ENCODE measurements at regions not wholly inside any gene's neighbourhood (a gene's known extent, or its start where the extent isn't known, plus 50 kb on each side); places are given as distances from the start of the nearest gene placed in this dataset.

- peaks cover 12% of the 10 kb centered on the region for H3K4me1 ChIP-seq (ENCODE audit: control insufficient read depth, insufficient read depth, low read length, poor library complexity, severe bottlenecking)
- no peak overlapping the region for H3K27ac ChIP-seq (ENCODE audit: low read depth, low read length, severe bottlenecking)
- WGBS, 2 experiments (ENCODE audit: insufficient coverage in 2 of 2), result 82% methylated on average over 2 of the region's 3 CpGs; no CpG with 5 or more reads in 1 of the 2 experiments
- no peaks in the 10 kb centered on the region for H3K9me3 ChIP-seq (ENCODE audit: control insufficient read depth, low read length)
- H3K4me3 ChIP-seq (ENCODE audit: extremely low read depth, insufficient read depth, low read length, poor library complexity, severe bottlenecking), result no peak overlapping the region
- H3K36me3 ChIP-seq (ENCODE audit: control insufficient read depth, insufficient read depth, low read length), result no peaks in the 10 kb centered on the region
Measured at GRCh38 chr10:29856295-29856694, 203.1 kb downstream of the JCAD start.

- H3K4me3 ChIP-seq (ENCODE audit: extremely low read depth, insufficient read depth, low read length, poor library complexity, severe bottlenecking), result no peak overlapping the region
- peaks cover 4% of the 10 kb centered on the region for H3K9me3 ChIP-seq (ENCODE audit: control insufficient read depth, low read length)
- no peak overlapping the region for H3K27ac ChIP-seq (ENCODE audit: low read depth, low read length, severe bottlenecking)
- H3K36me3 ChIP-seq (ENCODE audit: control insufficient read depth, insufficient read depth, low read length), result no peaks in the 10 kb centered on the region
- peaks cover 20% of the 10 kb centered on the region for H3K4me1 ChIP-seq (ENCODE audit: control insufficient read depth, insufficient read depth, low read length, poor library complexity, severe bottlenecking)
- WGBS, 2 experiments (ENCODE audit: insufficient coverage in 2 of 2), result 88 to 90% methylated on average over 2 of the region's 4 CpGs
Measured at GRCh38 chr10:29853913-29854312, 205.5 kb downstream of the JCAD start.

- 94 to 98% methylated on average over 5 of the region's 5 CpGs for WGBS, 2 experiments (ENCODE audit: insufficient coverage in 2 of 2)
- Histone ChIP-seq H3K36me3 (ENCODE audit: control insufficient read depth, insufficient read depth, low read length) (no peaks in the 10 kb centered on the region), H3K9me3 (ENCODE audit: control insufficient read depth, low read length) (peaks cover 4% of the 10 kb centered on the region), H3K4me1 (ENCODE audit: control insufficient read depth, insufficient read depth, low read length, poor library complexity, severe bottlenecking) (peaks cover 12% of the 10 kb centered on the region), H3K27ac (ENCODE audit: low read depth, low read length, severe bottlenecking) (no peak overlapping the region), H3K4me3 (ENCODE audit: extremely low read depth, insufficient read depth, low read length, poor library complexity, severe bottlenecking) (no peak overlapping the region)
Measured at GRCh38 chr10:29851241-29851640, 208.1 kb downstream of the JCAD start.

- no peak overlapping the region for H3K27ac ChIP-seq (ENCODE audit: low read depth, low read length, severe bottlenecking)
- peaks cover 4% of the 10 kb centered on the region for H3K9me3 ChIP-seq (ENCODE audit: control insufficient read depth, low read length)
- H3K4me3 ChIP-seq (ENCODE audit: extremely low read depth, insufficient read depth, low read length, poor library complexity, severe bottlenecking), result no peak overlapping the region
- WGBS, 2 experiments (ENCODE audit: insufficient coverage in 2 of 2), result 80 to 100% methylated on average over 1 of the region's 3 CpGs
- no peaks in the 10 kb centered on the region for H3K36me3 ChIP-seq (ENCODE audit: control insufficient read depth, insufficient read depth, low read length)
- peaks cover 12% of the 10 kb centered on the region for H3K4me1 ChIP-seq (ENCODE audit: control insufficient read depth, insufficient read depth, low read length, poor library complexity, severe bottlenecking)
Measured at GRCh38 chr10:29850371-29850770, 209.0 kb downstream of the JCAD start.

GRCh38 chr10:29849886-29850285 lies 209.5 kb downstream of the JCAD start:
- no peak overlapping the region for H3K4me3 ChIP-seq (ENCODE audit: extremely low read depth, insufficient read depth, low read length, poor library complexity, severe bottlenecking)
- WGBS, 2 experiments (ENCODE audit: insufficient coverage in 2 of 2), result 100% methylated on average over 1 of the region's 3 CpGs; no CpG with 5 or more reads in 1 of the 2 experiments
- H3K4me1 ChIP-seq (ENCODE audit: control insufficient read depth, insufficient read depth, low read length, poor library complexity, severe bottlenecking), result peaks cover 12% of the 10 kb centered on the region
- H3K27ac ChIP-seq (ENCODE audit: low read depth, low read length, severe bottlenecking), result peak overlapping the region; percentile 31
- H3K9me3 ChIP-seq (ENCODE audit: control insufficient read depth, low read length), result peaks cover 4% of the 10 kb centered on the region
- no peaks in the 10 kb centered on the region for H3K36me3 ChIP-seq (ENCODE audit: control insufficient read depth, insufficient read depth, low read length)

- Histone ChIP-seq H3K4me3 (ENCODE audit: extremely low read depth, insufficient read depth, low read length, poor library complexity, severe bottlenecking) (no peak overlapping the region), H3K4me1 (ENCODE audit: control insufficient read depth, insufficient read depth, low read length, poor library complexity, severe bottlenecking) (peaks cover 12% of the 10 kb centered on the region), H3K36me3 (ENCODE audit: control insufficient read depth, insufficient read depth, low read length) (no peaks in the 10 kb centered on the region), H3K9me3 (ENCODE audit: control insufficient read depth, low read length) (peaks cover 4% of the 10 kb centered on the region), H3K27ac (ENCODE audit: low read depth, low read length, severe bottlenecking) (peak overlapping the region; percentile 31)
- 81 to 87% methylated on average over 5 of the region's 9 CpGs for WGBS, 2 experiments (ENCODE audit: insufficient coverage in 2 of 2)
Measured at GRCh38 chr10:29849126-29849833, 210.1 kb downstream of the JCAD start.

GRCh38 chr10:29846881-29847280 lies 212.1 kb upstream of the SVIL start:
- Histone ChIP-seq H3K4me1 (ENCODE audit: control insufficient read depth, insufficient read depth, low read length, poor library complexity, severe bottlenecking) (peaks cover 12% of the 10 kb centered on the region), H3K36me3 (ENCODE audit: control insufficient read depth, insufficient read depth, low read length) (no peaks in the 10 kb centered on the region), H3K27ac (ENCODE audit: low read depth, low read length, severe bottlenecking) (no peak overlapping the region), H3K4me3 (ENCODE audit: extremely low read depth, insufficient read depth, low read length, poor library complexity, severe bottlenecking) (no peak overlapping the region), H3K9me3 (ENCODE audit: control insufficient read depth, low read length) (peaks cover 4% of the 10 kb centered on the region)
- WGBS, 2 experiments (ENCODE audit: insufficient coverage in 2 of 2), result no CpG with 5 or more reads among the region's 3 CpGs

GRCh38 chr10:29845166-29845565 lies 210.4 kb upstream of the SVIL start:
- H3K27ac ChIP-seq (ENCODE audit: low read depth, low read length, severe bottlenecking), result no peak overlapping the region
- H3K9me3 ChIP-seq (ENCODE audit: control insufficient read depth, low read length), result no peaks in the 10 kb centered on the region
- no CpG with 5 or more reads among the region's 1 CpG for WGBS, 2 experiments (ENCODE audit: insufficient coverage in 2 of 2)

GRCh38 chr10:29843143-29843542 lies 208.4 kb upstream of the SVIL start:
- Histone ChIP-seq H3K36me3 (ENCODE audit: control insufficient read depth, insufficient read depth, low read length) (no peaks in the 10 kb centered on the region), H3K27ac (ENCODE audit: low read depth, low read length, severe bottlenecking) (no peak overlapping the region), H3K4me3 (ENCODE audit: extremely low read depth, insufficient read depth, low read length, poor library complexity, severe bottlenecking) (no peak overlapping the region), H3K9me3 (ENCODE audit: control insufficient read depth, low read length) (no peaks in the 10 kb centered on the region), H3K4me1 (ENCODE audit: control insufficient read depth, insufficient read depth, low read length, poor library complexity, severe bottlenecking) (no peaks in the 10 kb centered on the region)
- 95 to 96% methylated on average over 3 to 4 of the region's 5 CpGs for WGBS, 2 experiments (ENCODE audit: insufficient coverage in 2 of 2)

More at GRCh38 chr10:29845166-29845565, 210.4 kb upstream of the SVIL start:
- H3K36me3 ChIP-seq (ENCODE audit: control insufficient read depth, insufficient read depth, low read length), result no peaks in the 10 kb centered on the region
- H3K4me1 ChIP-seq (ENCODE audit: control insufficient read depth, insufficient read depth, low read length, poor library complexity, severe bottlenecking), result peaks cover 5% of the 10 kb centered on the region
- H3K4me3 ChIP-seq (ENCODE audit: extremely low read depth, insufficient read depth, low read length, poor library complexity, severe bottlenecking), result no peak overlapping the region

GRCh38 chr10:29841724-29842649 lies 207.2 kb upstream of the SVIL start:
- no peak overlapping the region for H3K27ac ChIP-seq (ENCODE audit: low read depth, low read length, severe bottlenecking)
- WGBS, 2 experiments (ENCODE audit: insufficient coverage in 2 of 2), result 89% methylated on average over 11 to 13 of the region's 16 CpGs

More at GRCh38 chr10:29841724-29842649, 207.2 kb upstream of the SVIL start:
- Histone ChIP-seq H3K4me1 (ENCODE audit: control insufficient read depth, insufficient read depth, low read length, poor library complexity, severe bottlenecking) (no peaks in the 10 kb centered on the region), H3K9me3 (ENCODE audit: control insufficient read depth, low read length) (no peaks in the 10 kb centered on the region), H3K4me3 (ENCODE audit: extremely low read depth, insufficient read depth, low read length, poor library complexity, severe bottlenecking) (no peak overlapping the region), H3K36me3 (ENCODE audit: control insufficient read depth, insufficient read depth, low read length) (no peaks in the 10 kb centered on the region)
